ENCODE measurements at regions not wholly inside any gene's neighbourhood (a gene's known extent, or its start where the extent isn't known, plus 50 kb on each side); places are given as distances from the start of the nearest gene placed in this dataset.
"Not testable (repeated sequence)": the region's sequence is repeated elsewhere in the genome, so short reads cannot be mapped to it uniquely, and the experiment has no call there.

DNA sequence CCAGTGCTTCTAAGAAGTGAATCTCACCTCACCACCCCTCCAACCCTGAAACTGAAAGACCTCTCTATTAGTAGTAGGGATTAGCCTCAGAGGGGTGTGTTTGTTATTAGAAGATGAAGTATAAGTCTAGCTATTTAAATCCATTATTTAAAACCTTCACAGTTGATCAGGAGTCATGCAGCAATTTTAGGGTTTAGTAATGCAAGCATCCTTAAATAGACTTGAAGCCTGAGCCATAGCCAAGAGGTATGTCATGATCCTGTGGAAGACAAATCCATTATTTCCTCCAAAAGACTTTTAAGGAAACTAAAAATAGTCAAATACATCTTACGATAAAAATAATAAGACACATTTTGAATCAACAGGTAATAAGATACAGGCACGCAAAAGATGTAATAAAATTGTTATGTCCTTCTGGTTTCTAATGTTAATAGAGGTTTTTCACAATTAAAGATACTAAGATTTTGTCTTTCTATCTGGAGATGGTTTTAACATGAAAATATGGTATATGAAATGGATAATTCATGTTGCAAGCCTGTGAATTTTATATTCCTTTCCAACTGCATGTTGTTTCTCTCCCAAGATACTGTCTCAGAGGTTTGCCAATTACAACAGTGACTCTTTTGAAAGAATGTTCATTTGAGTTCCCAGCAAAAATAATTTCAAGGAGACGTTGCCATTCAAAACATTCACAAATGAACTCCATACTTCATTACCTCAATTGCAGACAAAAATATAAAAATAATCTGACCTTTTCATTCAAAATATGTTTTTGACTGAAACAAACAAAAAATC is 68.0 kb downstream of the LUZP4 start:
- DNase-seq = no peak

DNA sequence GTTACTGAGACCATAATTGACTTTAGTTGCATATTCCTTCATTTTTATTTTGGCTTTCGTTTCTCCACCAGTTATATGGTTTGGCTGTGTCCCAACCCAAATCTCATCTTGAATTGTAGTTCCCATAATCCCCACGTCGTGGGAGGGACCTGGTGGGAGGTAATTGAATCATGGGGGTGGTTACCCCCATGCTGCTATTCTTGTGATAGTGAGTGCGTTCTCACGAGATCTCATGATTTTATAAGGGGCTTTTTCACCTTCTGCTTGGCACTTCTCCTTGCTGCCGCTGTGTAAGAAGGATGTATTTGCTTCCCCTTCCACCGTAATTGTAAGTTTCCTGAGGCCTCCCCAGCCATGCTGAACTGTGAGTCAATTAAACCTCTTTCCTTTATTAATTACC is 70.0 kb downstream of the LUZP4 start:
- not testable (repeated sequence) for DNase-seq

DNA sequence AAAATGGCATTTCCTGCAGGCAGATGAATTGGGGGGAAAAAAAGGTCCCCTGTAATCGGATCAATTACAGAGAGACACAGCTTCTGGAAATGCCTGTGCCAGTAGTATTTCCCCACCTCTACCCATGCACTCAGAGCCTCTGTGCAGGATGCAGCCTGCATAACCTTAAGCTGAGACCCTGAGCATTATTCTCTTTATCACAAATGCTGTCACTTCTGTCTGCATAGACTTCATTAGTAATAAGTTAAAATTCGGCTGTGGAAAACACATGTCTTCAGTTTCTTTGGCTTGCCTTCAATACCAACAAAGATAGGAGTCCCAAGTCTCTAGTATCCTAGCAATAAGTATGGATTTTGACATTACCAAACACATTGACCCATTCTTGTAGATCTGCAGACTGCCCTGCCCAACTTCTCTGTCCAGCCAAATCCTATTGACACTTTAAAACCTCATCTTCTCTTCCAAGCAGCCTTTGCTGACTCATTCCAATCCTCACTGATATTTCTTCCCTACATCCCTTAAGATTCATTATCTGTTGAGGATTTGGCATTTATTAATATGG is 70.8 kb downstream of the LUZP4 start:
- no peak for DNase-seq

DNA sequence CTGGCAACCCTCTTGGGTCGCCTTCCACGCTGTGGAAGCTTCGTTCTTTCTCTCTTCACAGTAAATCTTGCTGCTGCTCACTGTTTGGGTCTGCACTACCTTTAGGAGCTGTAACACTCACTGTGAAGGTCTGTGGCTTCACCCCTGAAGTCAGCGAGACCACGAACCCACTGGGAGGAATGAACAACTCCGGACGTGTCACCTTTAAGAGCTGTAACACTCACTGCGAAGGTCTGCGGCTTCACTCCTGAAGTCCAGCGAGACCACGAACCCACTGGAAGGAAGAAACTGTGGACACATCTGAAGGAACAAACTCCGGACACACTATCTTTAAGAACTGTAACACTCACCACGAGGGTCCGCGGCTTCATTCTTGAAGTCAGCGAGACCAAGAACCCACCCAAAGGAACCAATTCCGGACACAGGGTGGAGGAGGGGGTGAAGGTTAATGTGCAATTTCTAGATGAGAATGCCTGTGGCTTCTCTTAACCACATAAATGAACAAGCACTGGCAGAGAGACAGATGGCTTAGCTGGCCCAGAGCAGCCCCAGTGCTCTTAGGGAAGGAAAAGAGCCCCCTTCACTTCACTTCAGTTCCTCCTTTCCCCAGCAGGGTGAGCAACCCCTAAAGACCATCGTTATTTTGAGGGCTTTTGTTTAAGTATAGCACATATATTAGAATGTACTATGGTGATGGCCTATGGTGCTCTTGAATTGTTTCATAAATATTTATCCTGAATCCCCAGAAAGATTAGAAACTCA is 73.0 kb downstream of the LUZP4 start:
- DNase-seq = no peak

DNA sequence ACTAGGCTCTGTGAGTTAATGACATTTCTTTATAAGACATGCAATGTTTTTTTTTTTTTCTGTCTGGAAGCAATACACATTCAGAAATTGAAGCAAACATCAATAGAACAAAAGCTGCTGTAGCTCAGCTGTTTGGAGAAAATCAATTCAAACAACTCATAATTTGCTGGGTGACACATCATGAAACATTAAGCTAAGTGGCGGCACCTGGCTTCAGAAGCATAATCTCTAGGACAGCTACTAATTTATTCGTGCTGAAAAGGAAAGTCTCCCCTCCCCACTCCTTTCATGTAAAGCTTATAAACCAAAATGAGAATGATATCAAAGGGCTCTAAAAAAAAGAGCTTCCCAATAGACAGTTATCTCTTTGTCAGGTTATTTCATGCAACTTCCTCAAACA is 73.9 kb downstream of the LUZP4 start:
- DNase-seq = no peak

DNA sequence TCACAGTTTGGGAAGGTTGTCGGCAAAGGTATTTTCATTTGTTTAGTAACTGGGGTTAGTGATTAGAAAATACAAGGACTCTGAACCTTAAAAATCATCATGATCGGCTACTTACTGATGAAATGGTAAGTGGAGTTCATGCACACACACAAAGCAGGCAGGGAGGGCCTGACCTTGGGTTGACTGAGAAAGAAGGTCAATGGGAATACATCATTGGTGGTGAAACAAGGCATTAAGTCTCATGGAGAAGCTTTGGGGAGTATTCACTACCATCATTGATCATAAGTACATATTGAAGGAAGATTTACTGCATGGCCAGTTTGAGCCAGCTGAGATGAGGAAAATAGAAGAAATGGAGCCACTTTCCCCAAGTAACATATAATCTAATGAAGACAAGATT is 74.4 kb downstream of the LUZP4 start:
- DNase-seq = no peak

DNA sequence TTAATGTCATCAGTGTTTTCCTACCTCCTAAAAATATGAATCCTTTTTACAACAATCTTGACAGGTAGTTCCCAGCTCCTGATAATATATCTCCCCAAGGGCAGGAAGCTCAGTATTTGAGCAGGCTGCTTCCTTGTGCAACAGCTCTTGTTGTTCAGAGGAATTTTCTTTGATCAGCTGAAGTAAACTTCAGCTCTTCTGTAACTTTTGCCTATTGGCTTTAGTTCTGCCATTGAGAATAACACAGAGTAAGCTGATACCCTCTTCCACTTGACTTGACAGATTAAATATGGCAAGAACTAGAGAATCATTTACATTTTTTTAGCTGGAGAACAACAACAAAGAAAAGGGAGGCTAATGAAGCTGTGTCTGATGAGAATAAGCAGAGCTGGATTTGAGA is 75.2 kb downstream of the LUZP4 start:
- no peak for DNase-seq

DNA sequence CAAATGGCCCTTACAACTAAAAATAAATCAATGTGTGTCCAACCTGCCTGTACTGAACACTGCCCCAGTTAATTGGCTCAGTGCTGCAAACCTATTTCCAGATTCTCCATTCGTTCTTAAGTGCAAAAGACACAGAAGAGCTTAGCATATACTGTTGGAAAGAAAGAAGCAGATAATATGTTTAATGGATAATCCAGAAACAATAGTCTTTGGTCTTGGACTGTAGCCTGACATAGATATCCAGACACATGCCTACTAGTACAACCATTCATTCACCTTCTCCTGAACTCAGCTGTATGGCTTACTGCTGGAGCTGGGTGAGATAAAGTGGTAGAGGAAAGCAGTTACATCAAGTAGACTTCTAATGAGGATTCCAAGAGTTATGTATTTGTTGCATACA is 77.0 kb downstream of the LUZP4 start:
- DNase-seq = no peak

DNA sequence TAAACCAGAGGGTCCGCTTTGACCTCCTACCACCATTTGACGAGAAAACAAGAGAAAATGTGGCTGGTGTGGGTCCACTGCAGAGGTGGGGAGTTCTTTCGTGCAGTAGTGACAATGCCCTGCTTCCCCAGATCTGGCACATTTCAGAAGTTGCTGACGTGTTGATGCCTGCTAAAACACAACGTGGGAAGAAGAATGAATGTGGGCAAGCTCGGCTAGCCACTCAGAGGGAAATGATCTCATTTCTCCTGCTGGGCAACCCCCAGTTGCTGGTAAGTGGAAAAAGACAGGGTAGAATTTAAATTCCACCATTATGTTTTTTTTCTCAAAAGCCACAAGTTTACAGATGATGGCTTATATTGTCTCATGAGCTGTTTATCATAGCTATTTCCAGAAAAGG is 77.9 kb downstream of the LUZP4 start:
- no peak for DNase-seq

DNA sequence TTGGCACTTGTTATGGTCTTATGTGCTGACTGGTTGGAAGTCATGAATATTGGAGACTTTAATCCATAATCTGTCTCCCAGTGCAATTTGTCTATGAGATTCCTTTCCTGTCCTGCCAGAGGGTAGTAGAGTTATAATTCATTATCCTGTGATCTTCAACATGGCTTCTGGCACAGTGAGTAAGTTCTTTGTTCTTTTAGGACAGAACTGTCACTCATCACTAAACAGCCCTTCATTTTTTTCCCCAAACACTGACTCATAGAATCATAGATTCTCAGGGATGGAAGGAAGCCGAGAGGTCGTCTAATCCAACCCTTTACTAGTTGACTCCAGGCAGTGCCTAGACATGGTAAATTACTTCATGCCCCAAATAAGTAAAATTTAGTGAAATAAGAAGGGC is 78.4 kb downstream of the LUZP4 start:
- DNase-seq = no peak

DNA sequence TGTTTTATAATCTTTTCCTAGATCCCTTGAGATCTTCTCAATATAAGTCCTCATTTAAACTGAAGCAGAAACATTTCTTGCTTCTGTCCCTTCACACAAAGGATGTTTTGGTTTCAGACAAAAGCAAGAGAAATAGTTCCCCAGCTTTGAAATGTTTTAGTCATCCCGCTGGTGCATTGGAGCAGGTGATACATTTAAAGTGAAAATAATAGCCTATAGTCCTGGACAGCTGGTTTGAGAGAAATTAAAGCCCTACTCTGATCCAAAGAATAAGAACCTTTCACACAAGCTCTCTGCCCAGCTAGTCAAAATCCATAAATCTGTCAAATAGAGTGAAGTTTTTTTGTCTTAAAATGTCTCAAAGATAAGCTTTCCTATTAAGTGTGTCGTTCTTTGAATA is 79.4 kb downstream of the LUZP4 start:
- no peak for DNase-seq

DNA sequence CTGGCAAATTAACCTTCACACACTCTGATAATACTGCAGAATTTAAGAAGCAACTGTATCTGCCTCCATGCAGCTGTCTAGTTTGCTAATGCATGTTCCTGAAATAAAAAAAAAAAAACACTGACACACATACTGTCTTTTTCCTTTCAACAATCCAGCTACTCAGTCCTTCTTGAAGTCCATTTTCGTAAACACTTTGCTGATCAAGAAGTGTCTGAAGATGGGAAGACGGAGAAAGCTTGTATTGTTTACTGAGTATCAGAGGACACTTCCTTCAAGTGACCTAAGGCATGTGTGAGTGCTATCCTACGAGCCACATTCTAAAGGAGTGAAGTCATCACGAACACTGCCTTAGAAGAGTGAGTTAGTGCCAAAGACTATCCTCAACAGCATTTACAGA is 82.6 kb downstream of the LUZP4 start:
- no peak for DNase-seq

DNA sequence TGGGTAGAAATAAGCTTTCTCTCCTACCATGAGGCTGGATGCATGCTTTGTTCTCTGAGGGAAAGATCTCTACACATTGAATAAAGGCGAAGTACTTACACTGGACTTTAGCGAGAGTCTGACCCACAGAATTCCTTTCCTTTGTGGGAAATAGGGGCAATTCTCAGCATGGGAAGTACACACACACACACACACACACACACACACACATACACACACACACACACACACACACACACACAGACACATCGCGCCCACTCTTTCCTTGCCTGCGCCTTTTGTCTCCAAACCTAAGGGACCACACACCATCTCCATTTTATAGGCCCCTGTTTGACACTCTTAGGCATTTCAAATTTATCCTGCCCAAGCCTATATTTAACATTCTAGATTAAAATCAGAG is 83.8 kb downstream of the LUZP4 start:
- DNase-seq = no peak

DNA sequence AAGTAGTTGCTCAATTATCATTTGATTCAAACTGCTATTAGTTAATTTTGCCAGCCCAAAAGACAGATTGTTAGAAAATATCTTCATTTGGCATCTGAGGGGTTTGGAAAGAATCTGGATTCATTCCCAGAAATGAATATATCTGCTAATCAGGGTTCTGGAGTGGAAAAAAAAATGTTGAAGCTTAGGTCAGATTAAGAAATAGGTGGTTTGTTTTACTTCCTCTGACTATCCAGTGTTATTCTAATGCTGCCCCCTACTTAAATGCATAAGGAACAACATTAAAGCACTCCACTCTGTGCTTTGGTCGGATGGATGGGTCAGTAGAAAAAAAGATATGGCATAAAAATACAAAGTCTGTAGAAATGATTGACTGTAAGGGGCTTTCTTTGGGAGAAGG is 89.0 kb downstream of the LUZP4 start:
- DNase-seq = no peak

DNA sequence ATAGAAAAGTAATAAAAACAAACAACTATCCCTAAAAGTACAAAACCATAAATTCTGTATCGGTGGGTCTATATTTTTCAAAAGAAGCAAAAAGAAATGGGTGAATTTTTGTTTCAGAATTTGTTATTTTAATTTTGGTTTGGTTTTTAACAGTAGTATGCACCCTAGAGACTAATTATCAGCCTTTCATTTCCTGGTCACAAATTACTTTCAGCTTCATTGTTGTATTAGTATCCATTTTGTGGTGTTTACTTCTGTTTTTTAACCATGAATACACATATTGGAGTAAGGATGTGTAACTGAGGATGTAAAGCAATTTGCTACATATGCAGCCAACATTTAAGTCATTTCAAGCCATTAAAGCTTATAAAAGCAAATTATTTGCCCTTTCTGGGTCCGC is 97.8 kb downstream of the LUZP4 start:
- DNase-seq = no peak

DNA sequence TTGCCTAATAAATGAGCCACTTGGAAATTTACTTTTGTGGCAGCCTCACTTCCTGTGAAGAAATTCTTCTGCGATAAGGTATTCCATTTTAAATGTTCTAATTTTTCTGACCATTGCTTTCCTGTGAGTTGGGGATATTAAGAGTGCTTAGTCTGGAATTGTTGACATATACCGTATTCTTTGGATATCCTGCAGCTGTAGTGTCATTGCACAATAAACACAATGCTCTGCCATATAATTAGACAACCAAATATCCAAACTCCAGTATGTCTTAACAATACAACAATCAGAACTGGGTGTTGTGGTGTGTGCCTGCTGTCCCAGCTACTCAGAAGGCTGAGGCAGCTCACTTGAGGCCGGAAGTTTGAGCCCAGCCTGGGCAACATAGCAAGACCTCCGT is 99.4 kb downstream of the LUZP4 start:
- DNase-seq = no peak

DNA sequence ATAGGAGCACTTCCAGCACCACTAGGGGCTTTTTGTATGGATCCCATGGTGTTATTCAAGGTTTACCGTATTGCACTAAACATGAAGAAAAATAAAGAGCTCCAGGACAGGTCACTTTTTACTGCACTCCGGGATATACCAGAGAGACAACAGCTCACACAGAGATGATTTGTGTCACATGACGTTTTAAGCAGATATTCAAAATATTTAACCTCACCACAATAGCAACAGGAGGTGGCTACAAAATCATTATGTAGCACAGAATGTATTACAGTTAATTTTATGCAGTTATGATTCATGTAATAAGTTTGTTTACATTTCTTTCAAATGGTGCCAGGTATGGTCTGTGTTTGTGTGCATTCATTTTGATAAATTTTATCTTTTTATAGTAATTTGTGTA is 100.6 kb downstream of the LUZP4 start:
- no peak for DNase-seq

DNA sequence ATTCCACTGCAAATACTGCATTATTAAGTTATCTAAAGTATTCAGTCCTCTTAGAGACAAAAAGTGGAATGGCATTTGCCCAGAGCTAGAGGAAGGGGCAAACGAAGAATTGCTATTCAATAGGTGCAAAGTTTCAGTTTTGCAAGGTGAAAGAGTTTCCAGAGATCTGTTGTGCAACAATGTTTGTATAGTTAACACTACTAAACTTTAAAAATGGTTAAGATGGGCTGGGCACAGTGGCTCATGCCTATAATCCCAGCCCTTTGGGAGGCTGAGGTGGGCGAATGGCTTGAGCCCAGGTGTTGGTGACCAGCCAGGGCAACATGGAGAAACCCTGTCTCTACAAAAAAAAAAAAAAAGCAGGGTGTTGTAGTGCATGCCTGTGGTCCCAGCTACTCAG is 102.5 kb downstream of the LUZP4 start:
- DNase-seq = no peak

DNA sequence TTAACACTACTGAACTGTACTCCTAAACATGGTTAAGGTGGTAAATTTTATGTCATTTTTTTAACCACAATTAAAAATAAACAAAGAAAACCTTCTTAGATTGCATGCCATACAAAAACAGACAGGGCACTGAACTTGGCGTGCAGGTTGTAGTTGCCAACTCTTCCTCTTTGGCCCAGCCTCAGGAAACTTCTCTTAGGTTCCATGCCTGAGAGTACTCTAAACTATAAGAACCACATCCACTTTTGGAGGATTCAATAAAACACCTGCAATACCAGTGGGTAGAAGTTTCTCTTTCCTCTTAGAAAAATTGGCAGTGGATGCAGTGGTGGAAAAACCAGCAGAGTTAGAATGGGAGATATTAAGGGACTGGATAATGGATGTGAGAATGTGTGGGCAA is 103.4 kb downstream of the LUZP4 start:
- DNase-seq = no peak

DNA sequence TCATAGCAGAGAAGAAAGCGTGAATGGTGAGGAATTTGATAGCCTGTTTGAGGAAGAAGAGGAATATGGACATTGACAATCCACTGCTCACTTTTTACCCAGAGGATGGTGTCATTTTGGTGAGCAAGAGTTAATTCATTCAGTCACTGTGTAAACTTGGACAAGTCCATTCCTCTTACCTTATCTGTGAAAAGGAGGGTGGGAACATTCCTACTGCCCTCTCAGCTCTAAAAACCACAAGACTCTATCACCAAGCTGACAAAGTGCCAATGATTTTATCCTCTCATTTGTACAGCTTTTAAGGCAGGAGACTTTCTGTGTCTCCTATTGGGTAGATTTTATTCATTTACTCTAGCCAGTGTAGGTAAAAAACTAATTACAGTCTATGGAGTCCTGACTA is 103.8 kb downstream of the LUZP4 start:
- DNase-seq = no peak

DNA sequence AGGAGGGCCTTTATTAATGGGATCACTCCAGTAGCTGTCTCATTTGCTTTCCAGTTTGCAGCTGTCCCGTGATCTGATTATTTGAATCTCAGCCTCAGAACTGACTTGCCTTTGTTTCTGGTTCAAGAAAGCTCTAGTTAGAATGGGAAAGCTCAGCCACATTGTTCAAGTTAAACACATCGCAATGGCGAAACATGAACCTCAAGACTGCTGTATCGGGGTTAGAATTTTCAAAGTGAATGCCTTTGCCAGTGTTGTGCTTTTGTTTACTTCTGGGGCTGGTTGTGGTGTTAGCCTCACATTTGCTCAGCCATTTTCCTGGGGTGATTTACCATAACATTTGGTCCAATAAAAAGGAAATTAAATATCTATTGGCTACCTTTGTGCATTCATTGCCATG is 105.3 kb downstream of the LUZP4 start:
- not testable (repeated sequence) for DNase-seq

DNA sequence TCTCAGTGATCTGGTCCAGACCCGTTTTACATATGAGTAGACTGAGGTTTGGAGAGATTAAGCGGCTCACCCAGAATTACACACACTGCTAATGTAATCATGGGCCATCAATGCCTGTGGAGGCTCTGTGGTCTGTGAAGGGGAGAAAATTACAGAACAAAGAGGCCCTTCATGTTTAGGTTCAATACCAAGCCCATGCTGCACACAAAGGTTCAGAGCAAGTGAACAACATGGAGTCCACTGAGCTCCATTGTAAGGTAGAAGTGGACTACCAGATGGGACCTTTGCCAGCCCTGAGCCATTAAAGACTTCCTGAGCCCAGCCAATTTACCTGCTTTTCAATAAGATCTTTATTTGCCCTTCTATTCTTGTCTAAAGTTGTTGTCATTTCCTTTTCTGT is 109.8 kb downstream of the LUZP4 start:
- no peak for DNase-seq

DNA sequence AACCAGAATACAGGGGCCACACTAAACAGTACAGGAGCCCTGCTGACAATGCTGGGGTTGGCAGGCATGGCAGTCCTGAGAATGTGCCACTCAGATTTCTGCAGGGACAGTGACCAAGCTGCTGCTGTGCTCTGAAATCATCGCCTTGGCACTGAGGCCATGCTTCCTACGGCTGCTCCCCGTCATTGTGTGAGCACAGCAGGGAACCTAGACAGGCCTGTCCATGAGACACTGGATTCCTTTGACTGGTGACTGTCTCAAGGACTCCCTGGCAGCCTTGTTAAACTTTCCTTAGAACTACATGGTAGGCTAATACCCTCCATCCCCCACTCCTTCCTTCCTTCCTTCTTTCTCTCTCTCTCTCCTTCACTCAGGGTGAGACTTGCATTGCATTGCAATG is 111.4 kb downstream of the LUZP4 start:
- no peak for DNase-seq

DNA sequence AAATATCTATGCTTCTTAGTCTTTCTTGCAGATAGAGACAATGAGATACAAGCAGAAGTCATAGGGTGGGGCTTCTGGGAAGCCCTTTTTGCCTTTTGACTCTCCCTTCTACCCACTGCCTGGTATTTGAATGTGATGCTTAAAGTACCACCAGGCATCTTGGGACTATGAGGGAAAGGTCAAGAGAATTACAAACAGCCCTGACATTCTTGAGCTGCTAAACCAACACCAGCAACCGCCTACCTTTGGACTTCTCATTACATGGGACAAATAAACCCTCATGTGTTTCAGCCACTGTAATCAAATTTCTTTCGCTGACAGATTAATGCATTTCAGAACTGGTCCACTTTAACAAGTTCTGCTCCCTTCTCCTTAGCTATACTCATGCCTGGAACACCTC is 112.8 kb downstream of the LUZP4 start:
- no peak for DNase-seq
